Suppressor macrophage treated with lipopolysaccharide for 1 hour (primary cell): ENCODE measurements at regions not wholly inside any gene's neighbourhood (a gene's known extent, or its start where the extent isn't known, plus 50 kb on each side); places are given as distances from the start of the nearest gene placed in this dataset.
"Not testable (repeated sequence)": the region's sequence is repeated elsewhere in the genome, so short reads cannot be mapped to it uniquely, and the experiment has no call there.

Experiments used
- DNase-seq, 3 donors: peaks; one replicate each; pipeline ENCODE4 v3.0.0-alpha.2; 2020 to 2022

GRCh38 chr2:53610260-53610659 lies 157.3 kb upstream of the CHAC2 start:
- DNase-seq: no peak

GRCh38 chr2:53609551-53609950 lies 158.1 kb upstream of the CHAC2 start:
- DNase-seq: no peak

- no peak for DNase-seq
Measured at GRCh38 chr2:53608293-53608692, 159.3 kb upstream of the CHAC2 start.

- no peak for DNase-seq
Measured at GRCh38 chr2:53600815-53601214, 166.8 kb upstream of the CHAC2 start.

- not testable (repeated sequence) for DNase-seq
Measured at GRCh38 chr2:53586733-53587612, 180.6 kb upstream of the CHAC2 start.

- DNase-seq: no peak
Measured at GRCh38 chr2:53584986-53585385, 182.6 kb upstream of the CHAC2 start.

- DNase-seq: no peak
Measured at GRCh38 chr2:53583583-53583982, 184.0 kb upstream of the CHAC2 start.

GRCh38 chr2:53582556-53582955 lies 185.0 kb upstream of the CHAC2 start:
- no peak for DNase-seq

GRCh38 chr2:53576166-53576565 lies 191.4 kb upstream of the CHAC2 start:
- no peak for DNase-seq

GRCh38 chr2:53575721-53576124 lies 191.9 kb upstream of the CHAC2 start:
- DNase-seq: no peak

- DNase-seq: no peak
Measured at GRCh38 chr2:53572696-53573095, 194.9 kb upstream of the CHAC2 start.

GRCh38 chr2:53569957-53570727 lies 197.5 kb upstream of the CHAC2 start:
- no peak for DNase-seq

- DNase-seq: no peak
Measured at GRCh38 chr2:53568469-53568868, 199.1 kb upstream of the CHAC2 start.

- DNase-seq: no peak
Measured at GRCh38 chr2:53567073-53567472, 200.5 kb upstream of the CHAC2 start.

- DNase-seq: no peak
Measured at GRCh38 chr2:53562407-53562806, 205.2 kb upstream of the CHAC2 start.

- DNase-seq: no peak
Measured at GRCh38 chr2:53561155-53561554, 206.4 kb upstream of the CHAC2 start.

- no peak for DNase-seq
Measured at GRCh38 chr2:53559302-53559966, 208.2 kb upstream of the CHAC2 start.

GRCh38 chr2:53558867-53559266 lies 208.7 kb upstream of the CHAC2 start:
- no peak for DNase-seq

GRCh38 chr2:53549497-53549896 lies 218.1 kb upstream of the CHAC2 start:
- no peak for DNase-seq

GRCh38 chr2:53545604-53546003 lies 222.0 kb upstream of the CHAC2 start:
- no peak for DNase-seq

GRCh38 chr2:53544871-53545558 lies 222.6 kb upstream of the CHAC2 start:
- no peak for DNase-seq

- no peak for DNase-seq
Measured at GRCh38 chr2:53543083-53543482, 224.5 kb upstream of the CHAC2 start.
